ENCODE measurements at regions not wholly inside any gene's neighbourhood (a gene's known extent, or its start where the extent isn't known, plus 50 kb on each side); places are given as distances from the start of the nearest gene placed in this dataset.

DNA sequence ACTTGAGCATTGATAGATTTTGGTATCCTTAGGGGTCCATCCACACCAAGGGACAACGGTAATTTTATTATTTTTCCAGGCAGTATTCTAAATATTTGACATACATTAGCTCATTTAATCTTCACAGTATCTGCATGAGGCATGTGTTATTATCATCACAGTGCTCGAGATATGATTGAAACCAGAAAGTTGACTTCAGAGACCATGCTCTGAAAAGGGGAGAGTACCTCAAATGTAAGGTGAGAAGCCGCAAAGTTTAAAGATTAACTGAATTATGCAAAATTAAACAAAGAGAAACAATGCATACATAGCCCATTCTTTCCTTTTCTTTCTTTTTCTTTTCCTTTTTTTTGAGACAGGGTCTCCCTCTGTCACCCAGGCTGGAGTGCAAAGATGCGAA lies 104.1 kb downstream of the SLC25A46 start:
- Histone ChIP-seq H3K36me3 (ENCODE audit: insufficient read depth, low read depth, low read length) (no peaks in the 10 kb centered on the region), H3K4me1 (ENCODE audit: insufficient read depth, low read length) (no peaks in the 10 kb centered on the region), H3K27me3 (ENCODE audit: insufficient read depth, low read length) (no peaks in the 10 kb centered on the region), H3K4me3 (ENCODE audit: low read length) (no peak overlapping the region), H3K27ac (ENCODE audit: low read length) (no peak overlapping the region), H3K9me3 (ENCODE audit: insufficient read depth, low read depth, low read length) (no peaks in the 10 kb centered on the region), H3K9ac (ENCODE audit: low read depth, low read length) (no peak overlapping the region)

DNA sequence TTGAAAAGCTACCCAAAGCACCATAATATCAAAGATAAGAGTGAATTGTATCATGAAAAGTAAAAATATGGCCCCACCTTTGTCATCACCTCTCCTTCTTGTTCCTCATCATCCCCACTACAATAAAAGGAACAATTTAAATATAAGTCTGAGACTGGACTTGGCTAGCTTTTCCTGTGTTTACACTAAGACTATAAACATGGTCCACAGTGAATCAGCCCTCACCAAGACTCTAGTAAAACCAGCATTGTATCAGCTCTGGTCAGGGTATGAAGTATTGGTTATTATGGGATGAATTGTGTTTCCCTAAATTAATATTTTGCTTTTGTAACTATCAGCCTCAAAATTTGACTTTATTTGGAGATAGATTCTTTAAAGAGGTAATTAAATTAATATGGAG lies 105.4 kb downstream of the SLC25A46 start:
- no peak overlapping the region for H3K27ac ChIP-seq (ENCODE audit: low read length)
- H3K4me3 ChIP-seq (ENCODE audit: low read length), result no peak overlapping the region
- no peaks in the 10 kb centered on the region for H3K27me3 ChIP-seq (ENCODE audit: insufficient read depth, low read length)
- H3K36me3 ChIP-seq (ENCODE audit: insufficient read depth, low read depth, low read length), result no peaks in the 10 kb centered on the region
- H3K9me3 ChIP-seq (ENCODE audit: insufficient read depth, low read depth, low read length), result peaks cover 6% of the 10 kb centered on the region; the same call in 1 of the 2 replicates
- H3K9ac ChIP-seq (ENCODE audit: low read depth, low read length), result no peak overlapping the region
- H3K4me1 ChIP-seq (ENCODE audit: insufficient read depth, low read length), result no peaks in the 10 kb centered on the region

DNA sequence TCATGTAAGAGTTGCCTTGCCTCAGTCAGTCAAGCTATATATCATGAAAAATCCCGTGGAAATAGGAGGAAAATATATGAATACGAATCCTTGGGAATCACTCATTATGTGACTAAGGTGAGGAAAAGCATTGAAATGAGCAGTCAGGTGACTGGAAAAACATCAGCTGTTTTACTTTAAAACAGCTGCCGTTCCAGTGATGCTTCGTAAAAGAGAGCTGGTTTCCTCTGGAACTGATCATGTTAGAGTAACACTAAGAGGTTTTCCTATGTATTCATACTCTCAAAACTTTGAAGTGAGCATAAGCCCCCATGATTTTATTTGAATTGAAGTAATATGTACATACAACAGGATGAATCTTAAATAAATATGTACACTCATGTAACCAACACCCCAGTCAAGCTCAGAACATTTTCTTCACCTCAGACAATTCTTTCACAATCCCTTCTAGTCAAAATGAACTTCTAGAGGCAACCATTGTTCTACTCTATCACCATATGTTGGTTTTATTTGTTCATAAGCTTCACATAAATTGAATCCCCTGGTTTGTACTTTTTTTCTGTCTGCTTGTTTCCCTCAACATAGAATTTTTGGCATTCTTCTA lies 107.7 kb downstream of the SLC25A46 start:
- Histone ChIP-seq H3K27ac (ENCODE audit: low read length) (no peak overlapping the region), H3K4me1 (ENCODE audit: insufficient read depth, low read length) (no peaks in the 10 kb centered on the region), H3K36me3 (ENCODE audit: insufficient read depth, low read depth, low read length) (no peaks in the 10 kb centered on the region), H3K9ac (ENCODE audit: low read depth, low read length) (no peak overlapping the region), H3K9me3 (ENCODE audit: insufficient read depth, low read depth, low read length) (peaks cover 8% of the 10 kb centered on the region; the same call in 1 of the 2 replicates), H3K4me3 (ENCODE audit: low read length) (no peak overlapping the region), H3K27me3 (ENCODE audit: insufficient read depth, low read length) (no peaks in the 10 kb centered on the region)

DNA sequence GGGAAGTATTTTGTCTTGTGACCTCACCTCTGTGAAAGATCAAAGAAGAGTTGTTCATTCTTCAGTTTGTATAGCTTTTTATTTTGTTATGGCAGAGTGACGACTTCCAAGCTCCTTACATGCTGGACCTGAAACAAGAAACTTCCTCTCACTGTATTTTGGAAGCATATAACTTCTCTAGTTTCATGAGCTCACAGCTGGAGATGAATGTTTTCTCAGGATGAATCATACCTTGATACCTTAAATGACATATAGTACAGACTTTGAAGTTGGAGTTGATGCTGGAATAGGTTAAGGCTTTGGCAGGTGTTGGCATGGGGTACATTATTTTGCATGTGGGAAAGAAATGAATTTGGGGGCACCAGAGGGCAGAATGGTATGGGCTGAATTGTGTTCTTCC lies 112.5 kb downstream of the SLC25A46 start:
- peaks cover 8% of the 10 kb centered on the region; the same call in 1 of the 2 replicates for H3K9me3 ChIP-seq (ENCODE audit: insufficient read depth, low read depth, low read length)
- no peaks in the 10 kb centered on the region for H3K27me3 ChIP-seq (ENCODE audit: insufficient read depth, low read length)
- no peaks in the 10 kb centered on the region for H3K4me1 ChIP-seq (ENCODE audit: insufficient read depth, low read length)
- H3K36me3 ChIP-seq (ENCODE audit: insufficient read depth, low read depth, low read length), result no peaks in the 10 kb centered on the region
- no peak overlapping the region for H3K27ac ChIP-seq (ENCODE audit: low read length)
- H3K9ac ChIP-seq (ENCODE audit: low read depth, low read length), result no peak overlapping the region
- no peak overlapping the region for H3K4me3 ChIP-seq (ENCODE audit: low read length)

GRCh38 chr5:110852053-110852452 lies 113.2 kb downstream of the SLC25A46 start:
- Histone ChIP-seq H3K9ac (ENCODE audit: low read depth, low read length) (no peak overlapping the region), H3K9me3 (ENCODE audit: insufficient read depth, low read depth, low read length) (peaks cover 8% of the 10 kb centered on the region; the same call in 1 of the 2 replicates), H3K4me3 (ENCODE audit: low read length) (no peak overlapping the region), H3K27ac (ENCODE audit: low read length) (no peak overlapping the region), H3K36me3 (ENCODE audit: insufficient read depth, low read depth, low read length) (no peaks in the 10 kb centered on the region), H3K4me1 (ENCODE audit: insufficient read depth, low read length) (no peaks in the 10 kb centered on the region), H3K27me3 (ENCODE audit: insufficient read depth, low read length) (no peaks in the 10 kb centered on the region)

DNA sequence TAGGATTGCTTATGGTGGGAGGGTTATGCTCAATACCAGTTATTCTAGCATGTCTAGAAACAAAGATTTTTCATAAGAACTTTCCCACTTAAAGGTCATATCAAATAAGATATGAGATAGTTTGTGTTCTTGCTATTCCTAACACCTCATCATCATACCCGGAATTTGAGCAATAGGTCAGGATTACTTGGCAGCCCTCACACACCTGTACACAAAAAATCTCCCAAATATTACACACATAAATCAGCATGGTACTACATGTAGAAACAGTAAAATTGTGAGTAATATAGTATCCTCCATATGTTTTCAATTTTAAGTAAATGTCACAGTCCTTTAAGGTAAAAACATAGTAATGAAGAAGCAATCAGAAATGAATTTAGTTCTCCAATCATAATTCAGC lies 113.7 kb downstream of the SLC25A46 start:
- no peaks in the 10 kb centered on the region for H3K27me3 ChIP-seq (ENCODE audit: insufficient read depth, low read length)
- H3K4me3 ChIP-seq (ENCODE audit: low read length), result no peak overlapping the region
- H3K9me3 ChIP-seq (ENCODE audit: insufficient read depth, low read depth, low read length), result peaks cover 8% of the 10 kb centered on the region; the same call in 1 of the 2 replicates
- H3K9ac ChIP-seq (ENCODE audit: low read depth, low read length), result no peak overlapping the region
- H3K4me1 ChIP-seq (ENCODE audit: insufficient read depth, low read length), result no peaks in the 10 kb centered on the region
- no peaks in the 10 kb centered on the region for H3K36me3 ChIP-seq (ENCODE audit: insufficient read depth, low read depth, low read length)
- H3K27ac ChIP-seq (ENCODE audit: low read length), result no peak overlapping the region

GRCh38 chr5:110853267-110853666 lies 114.5 kb downstream of the SLC25A46 start:
- H3K9me3 ChIP-seq (ENCODE audit: insufficient read depth, low read depth, low read length), result peaks cover 7% of the 10 kb centered on the region; the same call in 1 of the 2 replicates
- no peak overlapping the region for H3K27ac ChIP-seq (ENCODE audit: low read length)
- no peak overlapping the region for H3K9ac ChIP-seq (ENCODE audit: low read depth, low read length)
- H3K4me1 ChIP-seq (ENCODE audit: insufficient read depth, low read length), result no peaks in the 10 kb centered on the region
- no peaks in the 10 kb centered on the region for H3K27me3 ChIP-seq (ENCODE audit: insufficient read depth, low read length)
- no peaks in the 10 kb centered on the region for H3K36me3 ChIP-seq (ENCODE audit: insufficient read depth, low read depth, low read length)
- H3K4me3 ChIP-seq (ENCODE audit: low read length), result no peak overlapping the region

DNA sequence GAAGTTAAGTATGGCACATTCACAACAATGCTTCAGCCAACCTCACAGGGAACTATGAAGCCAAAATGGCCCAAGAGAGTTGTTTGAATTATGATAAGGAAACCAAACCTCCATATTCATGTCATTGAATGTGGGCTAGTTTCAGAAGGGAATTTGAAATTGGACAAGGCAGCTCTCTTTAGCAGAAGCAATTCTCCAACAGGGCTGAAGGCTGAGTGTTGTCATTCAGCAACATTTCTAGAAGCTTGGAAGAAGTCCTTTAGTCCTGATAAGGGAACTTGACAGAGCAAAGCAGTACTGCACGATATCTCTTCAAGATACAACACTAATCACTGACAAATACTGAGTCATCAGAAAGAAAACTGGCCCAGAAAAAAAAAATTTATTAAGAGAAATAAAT lies 115.4 kb downstream of the SLC25A46 start:
- Histone ChIP-seq H3K36me3 (ENCODE audit: insufficient read depth, low read depth, low read length) (no peaks in the 10 kb centered on the region), H3K27ac (ENCODE audit: low read length) (no peak overlapping the region), H3K4me1 (ENCODE audit: insufficient read depth, low read length) (no peaks in the 10 kb centered on the region), H3K9me3 (ENCODE audit: insufficient read depth, low read depth, low read length) (peaks cover 3% of the 10 kb centered on the region; the same call in 1 of the 2 replicates), H3K27me3 (ENCODE audit: insufficient read depth, low read length) (no peaks in the 10 kb centered on the region), H3K9ac (ENCODE audit: low read depth, low read length) (no peak overlapping the region), H3K4me3 (ENCODE audit: low read length) (no peak overlapping the region)

DNA sequence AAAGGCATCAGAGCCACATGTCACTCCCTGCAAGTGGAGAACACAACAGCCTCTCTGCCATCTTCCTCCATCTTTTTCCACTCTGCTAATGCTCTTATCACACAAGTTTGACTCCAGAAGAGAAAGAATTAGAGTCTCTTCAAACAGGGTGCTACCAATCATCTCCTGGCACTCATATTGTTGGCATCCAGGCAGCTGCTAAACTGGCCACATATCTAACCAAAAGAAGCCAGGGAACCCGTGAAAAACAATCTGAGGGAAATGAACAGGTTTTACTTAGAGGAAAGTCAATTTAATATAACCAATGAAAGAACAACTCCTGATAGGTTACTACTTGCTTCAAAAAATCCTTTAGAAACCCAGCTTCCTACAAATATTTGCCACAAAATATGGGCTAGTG lies 117.2 kb downstream of the SLC25A46 start:
- no peak overlapping the region for H3K4me3 ChIP-seq (ENCODE audit: low read length)
- H3K27me3 ChIP-seq (ENCODE audit: insufficient read depth, low read length), result no peaks in the 10 kb centered on the region
- H3K4me1 ChIP-seq (ENCODE audit: insufficient read depth, low read length), result no peaks in the 10 kb centered on the region
- no peak overlapping the region for H3K27ac ChIP-seq (ENCODE audit: low read length)
- no peaks in the 10 kb centered on the region for H3K9me3 ChIP-seq (ENCODE audit: insufficient read depth, low read depth, low read length)
- no peak overlapping the region for H3K9ac ChIP-seq (ENCODE audit: low read depth, low read length)
- H3K36me3 ChIP-seq (ENCODE audit: insufficient read depth, low read depth, low read length), result no peaks in the 10 kb centered on the region

GRCh38 chr5:110865400-110866094 lies 126.7 kb downstream of the SLC25A46 start:
- Histone ChIP-seq H3K36me3 (ENCODE audit: insufficient read depth, low read depth, low read length) (no peaks in the 10 kb centered on the region), H3K27ac (ENCODE audit: low read length) (no peak overlapping the region), H3K9me3 (ENCODE audit: insufficient read depth, low read depth, low read length) (no peaks in the 10 kb centered on the region)

DNA sequence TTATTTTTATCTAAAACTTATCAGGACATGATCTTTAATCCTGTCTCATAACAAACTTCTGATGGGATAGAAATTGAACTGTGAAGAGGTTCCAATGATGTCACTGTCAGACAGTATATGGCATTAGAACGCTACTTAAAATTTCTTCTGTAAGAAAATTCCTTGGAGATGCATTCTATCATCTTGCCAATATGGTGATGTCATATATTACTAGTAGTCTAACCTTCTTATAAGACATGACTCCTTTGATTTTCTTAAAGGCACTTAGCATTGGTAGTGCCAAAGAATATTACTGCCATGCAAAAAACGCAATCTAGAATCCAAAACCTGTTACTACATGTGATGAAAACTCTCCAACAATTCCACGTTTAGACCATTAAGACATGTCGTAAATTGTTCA lies 131.1 kb downstream of the SLC25A46 start:
- Histone ChIP-seq H3K27me3 (ENCODE audit: insufficient read depth, low read length) (no peaks in the 10 kb centered on the region), H3K36me3 (ENCODE audit: insufficient read depth, low read depth, low read length) (no peaks in the 10 kb centered on the region), H3K27ac (ENCODE audit: low read length) (no peak overlapping the region), H3K9ac (ENCODE audit: low read depth, low read length) (no peak overlapping the region), H3K4me3 (ENCODE audit: low read length) (no peak overlapping the region), H3K9me3 (ENCODE audit: insufficient read depth, low read depth, low read length) (no peaks in the 10 kb centered on the region), H3K4me1 (ENCODE audit: insufficient read depth, low read length) (no peaks in the 10 kb centered on the region)

More at GRCh38 chr5:110865400-110866094, 126.7 kb downstream of the SLC25A46 start:
- no peaks in the 10 kb centered on the region for H3K4me1 ChIP-seq (ENCODE audit: insufficient read depth, low read length)
- no peaks in the 10 kb centered on the region for H3K27me3 ChIP-seq (ENCODE audit: insufficient read depth, low read length)
- no peak overlapping the region for H3K4me3 ChIP-seq (ENCODE audit: low read length)
- H3K9ac ChIP-seq (ENCODE audit: low read depth, low read length), result no peak overlapping the region

GRCh38 chr5:110872200-110872599 lies 133.4 kb downstream of the SLC25A46 start:
- H3K9me3 ChIP-seq (ENCODE audit: insufficient read depth, low read depth, low read length), result no peaks in the 10 kb centered on the region
- H3K27ac ChIP-seq (ENCODE audit: low read length), result no peak overlapping the region
- no peaks in the 10 kb centered on the region for H3K27me3 ChIP-seq (ENCODE audit: insufficient read depth, low read length)
- no peaks in the 10 kb centered on the region for H3K36me3 ChIP-seq (ENCODE audit: insufficient read depth, low read depth, low read length)
- no peaks in the 10 kb centered on the region for H3K4me1 ChIP-seq (ENCODE audit: insufficient read depth, low read length)
- H3K9ac ChIP-seq (ENCODE audit: low read depth, low read length), result no peak overlapping the region
- no peak overlapping the region for H3K4me3 ChIP-seq (ENCODE audit: low read length)
